RWPE2 (cell line): ENCODE measurements at regions not wholly inside any gene's neighbourhood (a gene's known extent, or its start where the extent isn't known, plus 50 kb on each side); places are given as distances from the start of the nearest gene placed in this dataset.
A peak's percentile ranks its signal among the peaks of the same experiment; 100 is the strongest.

ENCODE experiments used
- ATAC-seq: fragments of 200-7000 bp; cut with Tn5 transposase; 3 replicates; pipeline ENCODE4 v1.9.1; 2021; ENCODE audit warnings: low read depth
- DNase-seq: peaks from one replicate; pipeline ENCODE4 v3.0.0-alpha.2; 2020; ENCODE audit warnings: low spot score
- H3K27ac ChIP-seq: fragments of 450-650 bp; 2 replicates; pipeline ENCODE4 v1.5.1; 2017; ENCODE audit warnings: mild to moderate bottlenecking; ENCODE audit not compliant: poor library complexity, severe bottlenecking
- H3K27me3 ChIP-seq: fragments of 250-450 bp; sonication (Bioruptor Pico); 2 replicates; pipeline ENCODE4 v1.5.1; 2021; ENCODE audit warnings: mild to moderate bottlenecking, moderate library complexity; ENCODE audit not compliant: insufficient read depth, poor library complexity, severe bottlenecking
- H3K36me3 ChIP-seq: fragments of 250-450 bp; sonication (Bioruptor Pico); 2 replicates; pipeline ENCODE4 v1.5.1; 2020; ENCODE audit warnings: low read depth, mild to moderate bottlenecking, moderate library complexity
- H3K4me1 ChIP-seq: fragments of 250-450 bp; sonication (Bioruptor Pico); 2 replicates; pipeline ENCODE4 v1.5.1; 2021; ENCODE audit warnings: mild to moderate bottlenecking, moderate library complexity; ENCODE audit not compliant: insufficient read depth, poor library complexity, severe bottlenecking
- H3K4me3 ChIP-seq: fragments of 250-450 bp; sonication (Bioruptor Pico); 2 replicates; pipeline ENCODE4 v1.5.1; 2021; ENCODE audit warnings: mild to moderate bottlenecking, moderate library complexity; ENCODE audit not compliant: severe bottlenecking
- H3K9me3 ChIP-seq: fragments of 250-450 bp; sonication (Bioruptor Pico); 2 replicates; pipeline ENCODE4 v1.5.1; 2021; ENCODE audit warnings: mild to moderate bottlenecking, moderate library complexity; ENCODE audit not compliant: severe bottlenecking
- TF ChIP-seq, protein P1 (sequence below): fragments of 450-650 bp; IDR thresholded peaks from one replicate; pipeline ENCODE4 v1.5.1; 2017; ENCODE audit warnings: mild to moderate bottlenecking, moderate library complexity; ENCODE audit not compliant: poor library complexity, severe bottlenecking

- H3K36me3 ChIP-seq = no peaks in the 10 kb centered on the region
- H3K4me1 ChIP-seq = peaks cover 42% of the 10 kb centered on the region
- no peaks in the 10 kb centered on the region for H3K27me3 ChIP-seq
- no peak overlapping the region for H3K4me3 ChIP-seq
- DNase-seq = no peak
- no peaks in the 10 kb centered on the region for H3K9me3 ChIP-seq
- H3K27ac ChIP-seq = peak overlapping the region; percentile 61
- TF ChIP-seq, protein P1, sequence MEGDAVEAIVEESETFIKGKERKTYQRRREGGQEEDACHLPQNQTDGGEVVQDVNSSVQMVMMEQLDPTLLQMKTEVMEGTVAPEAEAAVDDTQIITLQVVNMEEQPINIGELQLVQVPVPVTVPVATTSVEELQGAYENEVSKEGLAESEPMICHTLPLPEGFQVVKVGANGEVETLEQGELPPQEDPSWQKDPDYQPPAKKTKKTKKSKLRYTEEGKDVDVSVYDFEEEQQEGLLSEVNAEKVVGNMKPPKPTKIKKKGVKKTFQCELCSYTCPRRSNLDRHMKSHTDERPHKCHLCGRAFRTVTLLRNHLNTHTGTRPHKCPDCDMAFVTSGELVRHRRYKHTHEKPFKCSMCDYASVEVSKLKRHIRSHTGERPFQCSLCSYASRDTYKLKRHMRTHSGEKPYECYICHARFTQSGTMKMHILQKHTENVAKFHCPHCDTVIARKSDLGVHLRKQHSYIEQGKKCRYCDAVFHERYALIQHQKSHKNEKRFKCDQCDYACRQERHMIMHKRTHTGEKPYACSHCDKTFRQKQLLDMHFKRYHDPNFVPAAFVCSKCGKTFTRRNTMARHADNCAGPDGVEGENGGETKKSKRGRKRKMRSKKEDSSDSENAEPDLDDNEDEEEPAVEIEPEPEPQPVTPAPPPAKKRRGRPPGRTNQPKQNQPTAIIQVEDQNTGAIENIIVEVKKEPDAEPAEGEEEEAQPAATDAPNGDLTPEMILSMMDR = no peak
- peak; percentile 34 for ATAC-seq
Observed at GRCh38 chr3:196142202-196142956, 60.5 kb upstream of the TFRC start.

DNA sequence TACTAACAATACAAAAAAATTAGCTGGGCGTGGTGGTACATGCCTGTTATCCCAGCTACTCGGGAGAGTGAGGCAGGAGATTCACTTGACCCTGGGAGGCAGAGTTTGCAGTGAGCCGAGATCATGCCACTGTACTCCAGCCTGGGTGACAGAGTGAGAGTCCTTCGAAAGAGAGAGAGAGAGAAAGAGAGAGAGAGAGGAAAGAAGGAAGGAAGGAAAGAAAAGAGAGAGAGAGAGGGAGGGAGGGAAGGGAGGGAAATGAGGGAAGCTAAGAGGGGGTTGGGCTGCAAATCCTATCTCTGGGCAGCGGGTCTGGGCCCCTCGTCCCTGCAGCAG, 59.9 kb upstream of the TFRC start:
- ATAC-seq = no peak
- Histone ChIP-seq H3K9me3 (no peaks in the 10 kb centered on the region), H3K27ac (peak overlapping the region; percentile 61), H3K4me1 (peaks cover 47% of the 10 kb centered on the region), H3K36me3 (no peaks in the 10 kb centered on the region), H3K27me3 (no peaks in the 10 kb centered on the region), H3K4me3 (no peak overlapping the region)
- TF ChIP-seq, protein P1 = no peak
- DNase-seq = no peak

DNA sequence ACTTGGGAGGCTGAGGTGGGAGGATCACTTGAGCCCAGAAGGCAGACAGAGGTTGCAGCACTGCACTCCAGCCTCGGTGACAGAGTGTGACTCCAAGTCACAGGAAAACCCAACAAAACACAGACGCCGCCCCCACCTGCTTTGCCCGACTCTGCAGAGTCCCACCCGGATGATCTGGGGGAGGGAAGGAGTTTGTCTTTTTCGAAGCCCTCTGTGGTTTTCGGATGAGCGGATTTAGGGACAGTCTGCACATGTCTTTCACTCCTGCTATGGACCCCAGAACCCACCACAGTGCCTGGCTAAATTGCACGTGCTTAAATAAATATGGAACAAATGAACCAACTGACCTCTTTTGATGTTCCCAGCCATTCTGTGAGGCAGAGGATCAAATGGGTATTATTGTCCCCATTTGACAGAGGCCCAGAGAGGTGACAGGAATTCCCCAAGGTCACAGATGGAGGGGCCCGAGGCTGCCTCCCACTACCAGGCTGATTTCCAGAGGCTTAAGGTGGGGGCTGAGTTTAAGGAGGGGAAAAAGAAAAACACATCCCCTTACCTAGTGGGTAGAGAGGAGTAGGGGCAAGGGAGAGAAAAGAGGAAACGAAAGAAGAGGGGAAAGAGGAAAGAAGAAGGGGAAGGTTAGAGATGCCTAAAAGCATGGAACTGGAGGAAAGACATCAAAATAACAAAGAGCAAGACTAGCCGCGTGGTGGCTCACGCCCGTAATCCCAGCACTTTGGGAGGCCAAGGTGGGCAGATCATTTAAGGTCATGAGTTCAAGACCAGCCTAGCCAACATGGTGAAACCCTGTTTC, 59.4 kb upstream of the TFRC start:
- ATAC-seq = no peak
- Histone ChIP-seq H3K9me3 (no peaks in the 10 kb centered on the region), H3K4me1 (peaks cover 50% of the 10 kb centered on the region), H3K4me3 (no peak overlapping the region), H3K27ac (peak overlapping the region; percentile 61), H3K27me3 (no peaks in the 10 kb centered on the region), H3K36me3 (no peaks in the 10 kb centered on the region)
- no peak for DNase-seq
- TF ChIP-seq, protein P1 = no peak

DNA sequence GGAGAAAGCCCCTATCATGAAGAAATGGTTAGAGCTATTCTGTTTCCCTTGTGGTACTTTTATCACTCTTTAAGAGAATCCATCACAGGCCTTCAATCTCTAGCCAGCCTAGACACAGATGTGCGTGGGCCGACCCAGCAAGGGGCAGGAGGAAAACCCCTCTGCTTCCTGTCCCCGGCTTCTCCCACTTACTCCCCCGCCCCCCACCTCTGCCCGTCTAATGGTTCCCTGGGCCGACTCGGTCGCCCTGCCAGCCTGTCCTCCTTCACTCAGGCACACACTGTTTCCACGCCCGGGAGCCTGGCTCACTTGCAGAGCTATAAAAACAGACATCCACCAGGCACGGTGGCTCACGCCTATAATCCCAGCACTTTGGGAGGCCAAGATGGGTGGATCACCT, 58.3 kb upstream of the TFRC start:
- Histone ChIP-seq H3K27me3 (no peaks in the 10 kb centered on the region), H3K4me1 (peaks cover 55% of the 10 kb centered on the region), H3K9me3 (no peaks in the 10 kb centered on the region), H3K36me3 (no peaks in the 10 kb centered on the region), H3K4me3 (no peak overlapping the region), H3K27ac (peak overlapping the region; percentile 95)
- TF ChIP-seq, protein P1 = no peak
- ATAC-seq (no peak), DNase-seq (no peak)
